ENCODE measurements at regions not wholly inside any gene's neighbourhood (a gene's known extent, or its start where the extent isn't known, plus 50 kb on each side); places are given as distances from the start of the nearest gene placed in this dataset.

GRCh38 chr2:81706856-81707255 is 1402.3 kb upstream of the LRRTM1 start:
- Mint-ChIP-seq H3K4me3 (no peak overlapping the region), H3K27me3 (no peaks in the 10 kb centered on the region), H3K9me3 (peaks cover 4% of the 10 kb centered on the region), H3K4me1 (ENCODE audit: unreplicated experiment) (no peaks in the 10 kb centered on the region), H3K36me3 (no peaks in the 10 kb centered on the region), H3K27ac (no peak overlapping the region)
- TF ChIP-seq CTCF (conservative IDR thresholded peaks at IDR 0.05): no peak
- DNase-seq (ENCODE audit: extremely low spot score, unreplicated experiment): no peak

GRCh38 chr2:81703831-81704230 is 1399.3 kb upstream of the LRRTM1 start:
- H3K9me3 Mint-ChIP-seq: no peaks in the 10 kb centered on the region
- H3K36me3 Mint-ChIP-seq: no peaks in the 10 kb centered on the region
- no peak for TF ChIP-seq CTCF (conservative IDR thresholded peaks at IDR 0.05)
- no peak overlapping the region for H3K4me3 Mint-ChIP-seq
- H3K27me3 Mint-ChIP-seq: no peaks in the 10 kb centered on the region
- no peaks in the 10 kb centered on the region for H3K4me1 Mint-ChIP-seq (ENCODE audit: unreplicated experiment)
- DNase-seq (ENCODE audit: extremely low spot score, unreplicated experiment): no peak
- H3K27ac Mint-ChIP-seq: no peak overlapping the region

- no peak for DNase-seq (ENCODE audit: extremely low spot score, unreplicated experiment)
- no peaks in the 10 kb centered on the region for H3K9me3 Mint-ChIP-seq
- no peak overlapping the region for H3K4me3 Mint-ChIP-seq
- no peak for TF ChIP-seq CTCF (conservative IDR thresholded peaks at IDR 0.05)
- H3K4me1 Mint-ChIP-seq (ENCODE audit: unreplicated experiment): no peaks in the 10 kb centered on the region
- no peaks in the 10 kb centered on the region for H3K36me3 Mint-ChIP-seq
- H3K27ac Mint-ChIP-seq: no peak overlapping the region
- H3K27me3 Mint-ChIP-seq: no peaks in the 10 kb centered on the region
These were observed 1388.0 kb upstream of the LRRTM1 start for GRCh38 chr2:81692566-81692965.

GRCh38 chr2:81675641-81676040 is 1371.1 kb upstream of the LRRTM1 start:
- H3K27ac Mint-ChIP-seq: no peak overlapping the region
- H3K9me3 Mint-ChIP-seq: no peaks in the 10 kb centered on the region
- H3K4me1 Mint-ChIP-seq (ENCODE audit: unreplicated experiment): no peaks in the 10 kb centered on the region
- no peak for DNase-seq (ENCODE audit: extremely low spot score, unreplicated experiment)
- no peaks in the 10 kb centered on the region for H3K36me3 Mint-ChIP-seq
- H3K27me3 Mint-ChIP-seq: peaks cover 7% of the 10 kb centered on the region
- no peak for TF ChIP-seq CTCF (conservative IDR thresholded peaks at IDR 0.05)
- no peak overlapping the region for H3K4me3 Mint-ChIP-seq

- no peaks in the 10 kb centered on the region for H3K36me3 Mint-ChIP-seq
- H3K27me3 Mint-ChIP-seq: peaks cover 7% of the 10 kb centered on the region
- no peak overlapping the region for H3K27ac Mint-ChIP-seq
- no peak overlapping the region for H3K4me3 Mint-ChIP-seq
- no peak for TF ChIP-seq CTCF (conservative IDR thresholded peaks at IDR 0.05)
- no peaks in the 10 kb centered on the region for H3K4me1 Mint-ChIP-seq (ENCODE audit: unreplicated experiment)
- no peak for DNase-seq (ENCODE audit: extremely low spot score, unreplicated experiment)
- no peaks in the 10 kb centered on the region for H3K9me3 Mint-ChIP-seq
These were observed 1368.4 kb upstream of the LRRTM1 start for GRCh38 chr2:81672923-81673322.

- Mint-ChIP-seq H3K27me3 (peaks cover 7% of the 10 kb centered on the region), H3K4me1 (ENCODE audit: unreplicated experiment) (no peaks in the 10 kb centered on the region), H3K4me3 (no peak overlapping the region), H3K36me3 (no peaks in the 10 kb centered on the region), H3K9me3 (no peaks in the 10 kb centered on the region), H3K27ac (no peak overlapping the region)
- no peak for TF ChIP-seq CTCF (conservative IDR thresholded peaks at IDR 0.05)
- no peak for DNase-seq (ENCODE audit: extremely low spot score, unreplicated experiment)
These were observed 1368.0 kb upstream of the LRRTM1 start for GRCh38 chr2:81672516-81672915.
